C4-2B (cell line): ENCODE measurements at regions not wholly inside any gene's neighbourhood (a gene's known extent, or its start where the extent isn't known, plus 50 kb on each side); places are given as distances from the start of the nearest gene placed in this dataset.

Experiments used
- ZFX ChIP-seq: fragments of 450-650 bp; IDR thresholded peaks from 2 replicates; pipeline ENCODE4 v1.6.1; 2017
- TF ChIP-seq, protein P1 (sequence below): fragments of 450-650 bp; conservative IDR thresholded peaks from 2 replicates; pipeline ENCODE4 v1.5.1; 2017; ENCODE audit warnings: mild to moderate bottlenecking

DNA sequence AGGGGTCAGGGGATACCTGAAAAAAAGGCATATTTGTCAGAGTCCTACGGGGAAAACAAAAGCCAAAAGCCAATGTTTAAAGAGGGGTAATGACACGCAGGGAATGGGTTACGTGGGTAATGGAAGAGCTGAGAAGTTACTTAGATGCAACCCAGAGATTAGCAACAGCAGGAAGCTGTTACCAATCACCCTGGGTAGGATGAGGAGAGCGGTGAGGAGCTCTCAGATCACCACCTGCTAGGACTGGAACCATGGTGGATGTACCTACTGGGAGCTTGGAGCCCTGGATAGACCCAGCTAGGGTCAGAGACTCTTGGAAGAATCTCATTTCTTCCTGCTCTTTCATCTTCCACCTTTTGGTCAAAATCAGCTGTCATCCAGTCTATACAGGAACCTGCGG is 51.2 kb upstream of the RNF24 start:
- TF ChIP-seq, protein P1, sequence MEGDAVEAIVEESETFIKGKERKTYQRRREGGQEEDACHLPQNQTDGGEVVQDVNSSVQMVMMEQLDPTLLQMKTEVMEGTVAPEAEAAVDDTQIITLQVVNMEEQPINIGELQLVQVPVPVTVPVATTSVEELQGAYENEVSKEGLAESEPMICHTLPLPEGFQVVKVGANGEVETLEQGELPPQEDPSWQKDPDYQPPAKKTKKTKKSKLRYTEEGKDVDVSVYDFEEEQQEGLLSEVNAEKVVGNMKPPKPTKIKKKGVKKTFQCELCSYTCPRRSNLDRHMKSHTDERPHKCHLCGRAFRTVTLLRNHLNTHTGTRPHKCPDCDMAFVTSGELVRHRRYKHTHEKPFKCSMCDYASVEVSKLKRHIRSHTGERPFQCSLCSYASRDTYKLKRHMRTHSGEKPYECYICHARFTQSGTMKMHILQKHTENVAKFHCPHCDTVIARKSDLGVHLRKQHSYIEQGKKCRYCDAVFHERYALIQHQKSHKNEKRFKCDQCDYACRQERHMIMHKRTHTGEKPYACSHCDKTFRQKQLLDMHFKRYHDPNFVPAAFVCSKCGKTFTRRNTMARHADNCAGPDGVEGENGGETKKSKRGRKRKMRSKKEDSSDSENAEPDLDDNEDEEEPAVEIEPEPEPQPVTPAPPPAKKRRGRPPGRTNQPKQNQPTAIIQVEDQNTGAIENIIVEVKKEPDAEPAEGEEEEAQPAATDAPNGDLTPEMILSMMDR, result no peak
- TF ChIP-seq ZFX, result no peak
